ENCODE measurements at regions not wholly inside any gene's neighbourhood (a gene's known extent, or its start where the extent isn't known, plus 50 kb on each side); places are given as distances from the start of the nearest gene placed in this dataset.

GRCh38 chr6:104173668-104174067 lies 686.1 kb downstream of the HACE1 start:
- no peak overlapping the region for H3K4me3 Mint-ChIP-seq

GRCh38 chr6:104170401-104170800 lies 689.3 kb downstream of the HACE1 start:
- H3K4me3 Mint-ChIP-seq: no peak overlapping the region
- H3K27ac Mint-ChIP-seq: no peak overlapping the region
- no peak for TF ChIP-seq CTCF (IDR thresholded peaks at IDR 0.05; ENCODE audit: unreplicated experiment)
- peaks cover 18% of the 10 kb centered on the region for H3K4me1 Mint-ChIP-seq
- H3K9me3 Mint-ChIP-seq: peaks cover 29% of the 10 kb centered on the region
- H3K27me3 Mint-ChIP-seq (ENCODE audit: low read depth): no peaks in the 10 kb centered on the region
- peaks cover 8% of the 10 kb centered on the region for H3K36me3 Mint-ChIP-seq
- no peak for DNase-seq (ENCODE audit: low spot score in 2 of 2, unreplicated experiment in 2 of 2)

More at GRCh38 chr6:104173668-104174067, 686.1 kb downstream of the HACE1 start:
- peaks cover 1% of the 10 kb centered on the region for H3K9me3 Mint-ChIP-seq
- H3K27me3 Mint-ChIP-seq (ENCODE audit: low read depth): no peaks in the 10 kb centered on the region
- no peak for DNase-seq (ENCODE audit: low spot score in 2 of 2, unreplicated experiment in 2 of 2)
- H3K27ac Mint-ChIP-seq: no peak overlapping the region
- H3K4me1 Mint-ChIP-seq: peaks cover 18% of the 10 kb centered on the region
- no peaks in the 10 kb centered on the region for H3K36me3 Mint-ChIP-seq
- TF ChIP-seq CTCF (IDR thresholded peaks at IDR 0.05; ENCODE audit: unreplicated experiment): no peak

- TF ChIP-seq CTCF (IDR thresholded peaks at IDR 0.05; ENCODE audit: unreplicated experiment): no peak
- H3K27me3 Mint-ChIP-seq (ENCODE audit: low read depth): no peaks in the 10 kb centered on the region
- H3K9me3 Mint-ChIP-seq: peaks cover 45% of the 10 kb centered on the region
- H3K36me3 Mint-ChIP-seq: peaks cover 8% of the 10 kb centered on the region
- no peak overlapping the region for H3K4me3 Mint-ChIP-seq
- H3K27ac Mint-ChIP-seq: no peak overlapping the region
- peaks cover 11% of the 10 kb centered on the region for H3K4me1 Mint-ChIP-seq
- DNase-seq (ENCODE audit: low spot score in 2 of 2, unreplicated experiment in 2 of 2): no peak
Measured at GRCh38 chr6:104166055-104166668, 693.6 kb downstream of the HACE1 start.

GRCh38 chr6:104162036-104162669 lies 697.6 kb downstream of the HACE1 start:
- H3K27ac Mint-ChIP-seq: no peak overlapping the region
- H3K27me3 Mint-ChIP-seq (ENCODE audit: low read depth): no peaks in the 10 kb centered on the region
- H3K36me3 Mint-ChIP-seq: peaks cover 5% of the 10 kb centered on the region
- TF ChIP-seq CTCF (IDR thresholded peaks at IDR 0.05; ENCODE audit: unreplicated experiment): no peak
- H3K4me3 Mint-ChIP-seq: no peak overlapping the region
- peaks cover 31% of the 10 kb centered on the region for H3K9me3 Mint-ChIP-seq
- H3K4me1 Mint-ChIP-seq: no peaks in the 10 kb centered on the region
- no peak for DNase-seq (ENCODE audit: low spot score in 2 of 2, unreplicated experiment in 2 of 2)

GRCh38 chr6:104159045-104159618 lies 700.6 kb downstream of the HACE1 start:
- TF ChIP-seq CTCF (IDR thresholded peaks at IDR 0.05; ENCODE audit: unreplicated experiment): no peak
- Mint-ChIP-seq H3K9me3 (peaks cover 12% of the 10 kb centered on the region), H3K4me3 (no peak overlapping the region), H3K36me3 (no peaks in the 10 kb centered on the region), H3K27me3 (ENCODE audit: low read depth) (no peaks in the 10 kb centered on the region), H3K27ac (no peak overlapping the region), H3K4me1 (no peaks in the 10 kb centered on the region)
- DNase-seq (ENCODE audit: low spot score in 2 of 2, unreplicated experiment in 2 of 2): no peak
